Heart right ventricle (tissue), 16 donors: ENCODE measurements at regions not wholly inside any gene's neighbourhood (a gene's known extent, or its start where the extent isn't known, plus 50 kb on each side); places are given as distances from the start of the nearest gene placed in this dataset.

Source experiments
- ATAC-seq, 8 donors: fragments of 200-7000 bp; cut with Tn5 transposase; one replicate each; pipeline ENCODE4 v1.9.1; 2020; ENCODE audit warnings: mild to moderate bottlenecking in 8 of 8, moderate library complexity in 8 of 8, moderate number of reproducible peaks in 1 of 8
- DNase-seq, 2 donors: peaks; one replicate each; pipeline ENCODE4 v3.0.0-alpha.2; 2020
- H3K27ac ChIP-seq, 10 donors: fragments of 200-600 bp; sonication (generic) in 2 of 10; one replicate each; pipeline versions ENCODE4 v1.5.0 to v1.8.0; 2020 to 2022; ENCODE audit warnings: mild to moderate bottlenecking in 3 of 10
- H3K27me3 ChIP-seq, 7 donors: fragments of 200-600 bp; one replicate each; pipeline ENCODE4 v1.8.0; 2021 to 2022; ENCODE audit warnings: mild to moderate bottlenecking in 2 of 7
- H3K36me3 ChIP-seq, 9 donors: fragments of 200-600 bp; sonication (generic) in 1 of 9; one replicate each; pipeline versions ENCODE4 v1.5.0 to v1.8.0; 2020 to 2022; ENCODE audit warnings: mild to moderate bottlenecking in 2 of 9
- H3K4me1 ChIP-seq, 9 donors: fragments of 200-600 bp; sonication (generic) in 1 of 9; one replicate each; pipeline versions ENCODE4 v1.5.0 to v1.8.0; 2020 to 2022; ENCODE audit warnings: mild to moderate bottlenecking in 4 of 9
- H3K4me3 ChIP-seq, 10 donors: fragments of 200-600 bp; sonication (generic) in 2 of 10; one replicate each; pipeline versions ENCODE4 v1.5.0 to v1.8.0; 2020 to 2022; ENCODE audit warnings: mild to moderate bottlenecking in 7 of 10, moderate library complexity in 2 of 10
- H3K9me3 ChIP-seq, 11 donors: fragments of 200-600 bp in 10 of 11; sonication (generic) in 2 of 11; one replicate each; pipeline versions ENCODE4 v1.5.0 to v1.8.0; 2013 to 2022; ENCODE audit warnings: mild to moderate bottlenecking in 2 of 11, control low read depth in 1 of 11, moderate library complexity in 1 of 11
- WGBS, 2 donors: extraction: QIAGEN DNeasy Blood & Tissue Kit; methylation state at CpG; one replicate each; pipeline ENCODE4 v1.1.7; 2013; ENCODE audit warnings: inconsistent platforms in 1 of 2; 5-methylcytosine and 5-hydroxymethylcytosine counted together
- intact Hi-C, 10 donors: fragments of 100-400 bp; cut with DNase I; formaldehyde crosslinking; loops; one replicate each; pipeline versions ENCODE4 v1.11.1 to v1.14.2; 2022
- TF ChIP-seq, protein P1 (sequence below), 9 donors: fragments of 200-600 bp; sonication (generic) in 2 of 9; IDR thresholded peaks; one replicate each; pipeline versions ENCODE4 v1.5.0 to v1.8.0; 2021 to 2022; ENCODE audit warnings: antibody characterized with exemption in 9 of 9, mild to moderate bottlenecking in 5 of 9, moderate library complexity in 1 of 9
- donor health status: Arrhythmogenic right ventricular cardiomyopathy.
- donor health status: ischemic (EF 13 %, LVEDD 7.1; RV severe dilation, severe dysfunction).
- donor health status: healthy with polysubstance abuse.
- donor health status: DM: no; HTN: yes; CAD: no.
- donor health status: DM: no; HTN: no; CAD: no.
- donor health status: ischemic (EF 25% LVEDD 6.9; RV normal size, moderate dysfunction).
- donor health status: ischemic (EF 25% LVEDD 5.7; RV mildly dilated, moderate dysfunction).
- donor health status: healthy.
- donor health status: DM: yes; HTN: yes; CAD: no.
- donor health status: Ischemic cardiomyopathy.
- donor health status: ischemic (EF 35%, LVEDD 5.7; RV mildly dilated, moderate dysfunction).
- donor health status: nonischemic (EF 11% LVEDD 7.7; RV severe dilation, severe dysfunction).
- donor health status: DM: yes; HTN: yes; CAD: no.
- donor health status: PGD.
- donor health status: ischemic (EF 29% LVEDD 5.4; RV normal size, mild dysfunction).
- donor health status: nonischemic (EF 23%, LVEDD 6.1; RV moderate dilation, normal function).

DNA sequence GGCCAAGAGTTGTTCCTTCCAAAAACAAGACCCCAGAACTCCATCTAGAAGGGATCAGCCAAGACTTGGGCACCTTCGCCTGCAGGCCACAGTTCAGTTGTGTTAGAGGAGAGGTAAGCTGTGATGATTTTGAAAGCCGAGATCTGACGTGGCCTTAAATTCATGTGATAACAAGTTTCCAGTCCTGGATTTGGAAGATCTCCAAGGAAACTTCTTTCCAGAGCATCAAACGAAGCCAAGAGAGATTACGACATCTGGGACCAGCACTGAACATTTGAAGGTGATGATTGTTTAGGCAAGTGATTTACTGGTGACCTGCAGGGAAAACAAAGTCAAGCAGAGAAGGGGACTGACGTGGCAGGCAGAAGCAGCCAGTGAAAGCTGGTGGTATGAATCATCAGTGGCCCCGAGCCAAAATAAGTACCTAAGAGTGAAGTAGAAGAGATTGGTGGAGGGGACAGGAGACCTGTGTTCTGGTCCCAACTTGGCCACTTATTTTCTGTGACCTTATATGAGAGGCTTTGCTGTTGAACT is 339.0 kb upstream of the PROK2 start:
- DNase-seq (peak; percentile 22 to 62), ATAC-seq (peak; percentile 51 to 94 (median 84))
- no peaks in the 10 kb centered on the region for H3K36me3 ChIP-seq
- H3K27me3 ChIP-seq = no peaks in the 10 kb centered on the region
- WGBS, 2 donors = 27 to 37% methylated on average over 7 of the region's 7 CpGs
- H3K4me1 ChIP-seq = peaks cover 0 to 31% (median under 1%) of the 10 kb centered on the region in 9 donors
- no peaks in the 10 kb centered on the region for H3K9me3 ChIP-seq
- no peak overlapping the region for H3K4me3 ChIP-seq
- intact Hi-C loops = no loop called here
- TF ChIP-seq, protein P1, sequence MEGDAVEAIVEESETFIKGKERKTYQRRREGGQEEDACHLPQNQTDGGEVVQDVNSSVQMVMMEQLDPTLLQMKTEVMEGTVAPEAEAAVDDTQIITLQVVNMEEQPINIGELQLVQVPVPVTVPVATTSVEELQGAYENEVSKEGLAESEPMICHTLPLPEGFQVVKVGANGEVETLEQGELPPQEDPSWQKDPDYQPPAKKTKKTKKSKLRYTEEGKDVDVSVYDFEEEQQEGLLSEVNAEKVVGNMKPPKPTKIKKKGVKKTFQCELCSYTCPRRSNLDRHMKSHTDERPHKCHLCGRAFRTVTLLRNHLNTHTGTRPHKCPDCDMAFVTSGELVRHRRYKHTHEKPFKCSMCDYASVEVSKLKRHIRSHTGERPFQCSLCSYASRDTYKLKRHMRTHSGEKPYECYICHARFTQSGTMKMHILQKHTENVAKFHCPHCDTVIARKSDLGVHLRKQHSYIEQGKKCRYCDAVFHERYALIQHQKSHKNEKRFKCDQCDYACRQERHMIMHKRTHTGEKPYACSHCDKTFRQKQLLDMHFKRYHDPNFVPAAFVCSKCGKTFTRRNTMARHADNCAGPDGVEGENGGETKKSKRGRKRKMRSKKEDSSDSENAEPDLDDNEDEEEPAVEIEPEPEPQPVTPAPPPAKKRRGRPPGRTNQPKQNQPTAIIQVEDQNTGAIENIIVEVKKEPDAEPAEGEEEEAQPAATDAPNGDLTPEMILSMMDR (IDR thresholded peaks at IDR 0.05) = no peak
- peak overlapping the region in 1 of 10 donors; percentile 45 for H3K27ac ChIP-seq

DNA sequence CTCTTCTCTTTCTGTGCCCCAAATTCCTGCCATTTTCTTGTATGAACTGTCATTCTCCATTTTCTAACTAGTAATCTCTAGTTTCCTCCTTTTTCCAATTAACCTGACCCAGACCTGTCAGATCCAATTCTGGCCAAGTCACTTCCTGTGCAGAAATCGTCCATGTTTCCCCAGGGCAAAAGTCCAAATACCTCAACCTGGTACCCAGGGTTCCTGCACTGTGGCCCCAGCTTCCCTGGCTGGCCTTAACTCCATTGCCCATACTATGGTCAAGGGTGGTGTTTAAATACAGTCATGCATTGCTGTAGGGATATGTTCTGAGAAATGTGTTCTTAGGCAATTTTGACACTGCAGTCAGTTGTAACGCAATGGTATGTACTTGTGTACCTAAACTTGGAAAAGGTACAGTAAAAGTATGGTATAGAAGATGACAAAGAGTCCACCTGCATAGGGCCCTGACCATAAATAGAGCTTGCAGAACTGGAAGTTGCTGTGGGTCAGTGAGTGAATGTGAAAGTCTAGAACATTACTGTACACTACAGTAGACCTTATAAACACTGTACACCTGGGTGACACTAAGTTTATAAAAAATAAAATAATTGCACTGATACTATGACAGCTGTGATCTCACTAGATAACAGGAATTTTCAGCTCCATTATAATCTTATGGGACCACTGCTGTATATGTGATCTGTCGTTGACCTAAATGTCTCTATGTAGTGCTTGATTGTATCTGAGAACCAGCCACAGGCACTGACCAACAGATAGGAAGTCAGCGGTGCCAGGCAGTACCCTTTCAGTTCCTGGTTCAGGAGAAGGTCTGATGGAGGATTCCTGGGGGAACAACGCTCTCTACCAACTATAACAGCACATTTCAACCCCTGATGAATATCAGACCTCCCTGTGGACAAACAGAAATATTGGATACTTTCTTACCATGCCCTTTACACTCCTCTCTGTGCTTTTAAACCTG is 336.1 kb upstream of the PROK2 start:
- Histone ChIP-seq H3K4me3 (no peak overlapping the region), H3K4me1 (peaks cover 0 to 18% (median 0%) of the 10 kb centered on the region in 9 donors), H3K27ac (no peak overlapping the region), H3K36me3 (no peaks in the 10 kb centered on the region), H3K27me3 (no peaks in the 10 kb centered on the region), H3K9me3 (no peaks in the 10 kb centered on the region)
- TF ChIP-seq, protein P1 (IDR thresholded peaks at IDR 0.05) = no peak
- WGBS, 2 donors = 81 to 86% methylated on average over 5 of the region's 5 CpGs
- intact Hi-C loops = no loop called here
- DNase-seq = no peak
- ATAC-seq = no peak

DNA sequence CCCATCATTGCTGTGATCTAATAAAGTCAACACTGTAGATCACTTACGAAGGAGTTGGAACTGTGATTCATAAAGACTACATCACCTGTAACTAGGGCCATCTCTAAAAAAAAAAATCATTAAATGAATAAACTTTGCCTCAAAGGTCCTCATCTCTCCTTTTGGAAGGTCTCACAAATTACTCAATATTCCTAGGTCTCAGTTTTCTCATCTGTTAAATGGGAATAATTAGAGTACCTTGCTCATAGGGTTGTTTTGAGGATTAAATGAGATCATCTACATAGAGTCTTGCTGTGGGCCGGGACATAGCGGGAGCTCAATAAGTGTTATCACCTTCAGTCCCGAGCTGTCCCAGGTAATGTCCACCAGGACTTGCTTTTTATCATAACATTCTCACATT is 335.1 kb upstream of the PROK2 start:
- Histone ChIP-seq H3K9me3 (no peaks in the 10 kb centered on the region), H3K36me3 (no peaks in the 10 kb centered on the region), H3K4me1 (peaks cover 0 to 18% (median 0%) of the 10 kb centered on the region in 9 donors), H3K27ac (no peak overlapping the region), H3K4me3 (no peak overlapping the region), H3K27me3 (no peaks in the 10 kb centered on the region)
- DNase-seq (no peak), ATAC-seq (no peak)
- intact Hi-C loops = no loop called here
- TF ChIP-seq, protein P1 (IDR thresholded peaks at IDR 0.05) = no peak
- 95 to 98% methylated on average over 4 of the region's 4 CpGs for WGBS, 2 donors

DNA sequence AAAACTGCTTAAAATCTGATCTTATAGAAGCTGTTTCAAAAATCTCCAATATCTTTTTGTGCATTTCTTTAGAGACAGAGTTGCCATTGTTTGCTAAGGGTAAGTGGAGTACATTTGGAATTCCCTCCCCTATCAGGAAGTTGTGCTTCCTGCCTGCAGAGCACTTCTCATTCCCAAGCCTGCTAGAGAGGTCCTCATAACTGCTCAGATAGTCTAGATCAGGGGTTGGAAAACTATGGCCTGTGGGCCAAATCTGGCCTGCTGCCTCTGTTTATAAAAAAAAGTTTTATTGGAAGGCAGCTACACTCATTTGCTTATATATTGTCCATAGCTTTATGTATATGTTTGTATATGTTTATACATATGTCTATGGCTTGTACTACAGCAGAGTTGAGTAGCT is 333.7 kb upstream of the PROK2 start:
- ATAC-seq = no peak

More for the DNA sequence above, 333.7 kb upstream of the PROK2 start:
- Histone ChIP-seq H3K4me3 (no peak overlapping the region), H3K27ac (no peak overlapping the region), H3K36me3 (no peaks in the 10 kb centered on the region), H3K9me3 (no peaks in the 10 kb centered on the region), H3K4me1 (peaks cover 0 to 11% (median 0%) of the 10 kb centered on the region in 9 donors), H3K27me3 (no peaks in the 10 kb centered on the region)
- intact Hi-C loops = no loop called here
- TF ChIP-seq, protein P1 (IDR thresholded peaks at IDR 0.05) = no peak
- DNase-seq = no peak
